COLO829 (cell line): ENCODE measurements at regions not wholly inside any gene's neighbourhood (a gene's known extent, or its start where the extent isn't known, plus 50 kb on each side); places are given as distances from the start of the nearest gene placed in this dataset.
"Not testable (repeated sequence)": the region's sequence is repeated elsewhere in the genome, so short reads cannot be mapped to it uniquely, and the experiment has no call there.

ENCODE experiments used
- DNase-seq: peaks from one replicate; pipeline ENCODE4 v3.0.0; 2012; ENCODE audit warnings: low spot score

- no peak for DNase-seq
Observed at GRCh38 chr11:69887330-69887729, 68.1 kb upstream of the FGF3 start.

GRCh38 chr11:69887841-69888427 lies 68.7 kb upstream of the FGF3 start:
- no peak for DNase-seq

GRCh38 chr11:69888483-69889181 lies 69.4 kb upstream of the FGF3 start:
- peak; percentile 71 for DNase-seq

GRCh38 chr11:69889400-69890318 lies 70.4 kb upstream of the FGF3 start:
- DNase-seq, result no peak

- DNase-seq, result no peak
Observed at GRCh38 chr11:69890476-69890875, 71.3 kb upstream of the FGF3 start.

GRCh38 chr11:69891421-69892236 lies 72.4 kb upstream of the FGF3 start:
- peak; percentile 24 for DNase-seq

- DNase-seq, result no peak
Observed at GRCh38 chr11:69892237-69892985, 73.2 kb upstream of the FGF3 start.

GRCh38 chr11:69892986-69893555 lies 73.9 kb upstream of the FGF3 start:
- DNase-seq, result no peak

- DNase-seq, result no peak
Observed at GRCh38 chr11:69893631-69894030, 74.4 kb upstream of the FGF3 start.

GRCh38 chr11:69894181-69894611 lies 75.0 kb upstream of the FGF3 start:
- no peak for DNase-seq

- DNase-seq, result no peak
Observed at GRCh38 chr11:69894648-69895047, 75.4 kb upstream of the FGF3 start.

GRCh38 chr11:69896250-69896649 lies 77.0 kb upstream of the FGF3 start:
- no peak for DNase-seq

- DNase-seq, result no peak
Observed at GRCh38 chr11:69898123-69898522, 78.9 kb upstream of the FGF3 start.

- no peak for DNase-seq
Observed at GRCh38 chr11:69899957-69900821, 81.0 kb upstream of the FGF3 start.

- DNase-seq, result not testable (repeated sequence)
Observed at GRCh38 chr11:69900822-69901302, 81.6 kb upstream of the FGF3 start.

GRCh38 chr11:69902337-69902736 lies 83.1 kb upstream of the FGF3 start:
- DNase-seq, result no peak

GRCh38 chr11:69903211-69903610 lies 84.0 kb upstream of the FGF3 start:
- DNase-seq, result no peak

- no peak for DNase-seq
Observed at GRCh38 chr11:69904161-69904973, 85.2 kb upstream of the FGF3 start.

- no peak for DNase-seq
Observed at GRCh38 chr11:69904974-69905535, 85.8 kb upstream of the FGF3 start.
